COLO668 (cell line): ENCODE measurements at regions not wholly inside any gene's neighbourhood (a gene's known extent, or its start where the extent isn't known, plus 50 kb on each side); places are given as distances from the start of the nearest gene placed in this dataset.
"Not testable (repeated sequence)": the region's sequence is repeated elsewhere in the genome, so short reads cannot be mapped to it uniquely, and the experiment has no call there.

Experiments used
- DNase-seq: peaks from one replicate; lab custom pipeline; 2025; ENCODE audit not compliant: unreplicated experiment; lab: John Stamatoyannopoulos, UW

DNA sequence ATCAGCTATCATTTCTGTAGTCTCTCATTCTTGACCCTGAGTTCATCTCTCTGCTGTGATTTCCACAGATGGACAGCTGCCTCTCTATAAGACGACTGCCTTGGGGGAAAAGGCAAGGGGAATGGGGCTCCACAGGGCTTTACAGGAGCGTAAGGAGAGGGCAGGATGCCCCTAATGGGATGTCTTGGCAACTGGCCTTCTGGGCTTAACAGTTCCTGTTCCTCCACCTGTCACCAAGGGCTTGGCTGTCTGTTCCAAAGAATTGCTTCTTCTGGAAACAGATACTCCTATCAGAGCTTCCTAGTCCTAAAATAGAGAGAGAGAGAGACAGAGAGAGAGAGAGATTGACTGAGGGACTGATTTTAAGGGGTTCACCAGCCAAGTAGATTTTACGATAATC lies 181.9 kb downstream of the TMEM200A start:
- DNase-seq: no peak

GRCh38 chr6:130557481-130558112 lies 191.8 kb downstream of the TMEM200A start:
- DNase-seq: peak; percentile 17

DNA sequence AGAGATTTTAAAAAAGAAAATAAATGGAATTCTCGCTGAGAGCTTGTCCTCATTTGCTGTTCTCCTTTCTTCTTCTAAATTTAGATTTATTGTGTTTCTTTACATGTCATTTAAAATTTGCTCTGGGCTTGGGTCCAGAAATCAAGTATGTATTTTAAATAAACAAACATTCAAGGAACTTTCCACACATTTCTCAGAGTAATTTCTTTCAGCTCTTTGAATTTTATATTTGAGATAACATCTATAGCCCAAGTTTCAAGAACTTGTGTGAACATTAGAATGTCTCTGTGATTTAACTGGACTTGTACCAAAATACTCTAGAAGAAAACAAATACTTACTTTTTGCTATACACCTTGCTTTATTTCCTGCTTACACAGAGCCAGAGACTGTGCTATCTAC lies 192.3 kb downstream of the TMEM200A start:
- no peak for DNase-seq

- no peak for DNase-seq
Measured at GRCh38 chr6:130559166-130559565, 193.3 kb downstream of the TMEM200A start.

DNA sequence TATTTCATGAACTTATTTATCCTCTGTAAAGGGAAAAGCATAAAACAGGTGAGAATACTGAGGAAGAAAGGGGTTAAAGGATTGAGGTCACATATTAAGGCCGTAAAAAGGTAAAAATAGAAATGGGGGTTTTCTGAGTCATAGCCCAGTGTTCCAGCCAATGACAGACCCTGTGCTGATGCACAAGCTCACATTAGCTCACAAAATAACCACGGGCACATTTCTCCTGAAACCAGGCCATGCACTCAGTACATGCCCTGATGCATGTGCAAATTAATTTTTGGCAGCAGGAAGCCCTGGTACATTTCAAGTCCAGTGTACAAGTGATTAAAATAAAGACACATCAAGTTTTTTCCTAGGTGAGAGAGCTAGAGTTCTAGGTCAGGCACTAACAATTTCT lies 194.4 kb downstream of the TMEM200A start:
- no peak for DNase-seq

- not testable (repeated sequence) for DNase-seq
Measured at GRCh38 chr6:130561159-130561558, 195.3 kb downstream of the TMEM200A start.

DNA sequence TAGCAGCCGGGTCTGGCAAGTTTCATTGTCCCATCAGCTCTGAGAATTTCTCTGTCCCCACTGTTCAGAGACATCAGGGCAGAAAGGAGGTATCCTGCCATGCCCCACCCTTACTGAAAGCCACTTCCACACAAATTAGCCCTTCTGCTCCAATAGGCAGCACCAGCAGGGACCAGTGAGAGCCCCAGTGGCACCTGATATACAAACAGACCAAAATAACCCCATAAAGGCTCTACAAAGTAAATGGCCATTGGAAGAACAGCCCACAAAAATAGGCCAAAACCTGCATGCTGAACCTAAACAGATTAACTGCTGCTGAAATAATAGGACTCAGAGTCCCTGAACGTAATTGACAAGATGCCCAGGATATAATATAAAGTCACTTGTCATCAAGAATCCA lies 199.9 kb downstream of the TMEM200A start:
- no peak for DNase-seq

DNA sequence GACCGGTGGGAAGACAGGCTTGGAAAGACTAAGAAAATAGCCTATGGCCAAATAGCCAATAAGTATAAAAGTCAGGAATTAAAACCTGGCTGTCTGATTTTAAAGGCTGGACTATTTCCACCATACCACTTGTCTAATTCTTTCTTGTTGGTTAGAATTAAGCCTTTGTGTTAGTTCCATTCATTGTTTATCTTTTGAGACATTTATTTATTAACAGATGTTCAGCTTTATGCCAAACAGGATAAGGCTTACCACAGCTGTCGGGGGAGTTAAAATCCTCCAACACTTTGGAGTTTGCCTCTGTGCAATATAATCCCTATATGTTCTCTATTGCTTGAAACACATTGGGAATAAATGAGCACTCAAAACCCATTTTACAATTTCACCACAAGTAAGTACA lies 208.3 kb downstream of the TMEM200A start:
- DNase-seq: no peak

DNA sequence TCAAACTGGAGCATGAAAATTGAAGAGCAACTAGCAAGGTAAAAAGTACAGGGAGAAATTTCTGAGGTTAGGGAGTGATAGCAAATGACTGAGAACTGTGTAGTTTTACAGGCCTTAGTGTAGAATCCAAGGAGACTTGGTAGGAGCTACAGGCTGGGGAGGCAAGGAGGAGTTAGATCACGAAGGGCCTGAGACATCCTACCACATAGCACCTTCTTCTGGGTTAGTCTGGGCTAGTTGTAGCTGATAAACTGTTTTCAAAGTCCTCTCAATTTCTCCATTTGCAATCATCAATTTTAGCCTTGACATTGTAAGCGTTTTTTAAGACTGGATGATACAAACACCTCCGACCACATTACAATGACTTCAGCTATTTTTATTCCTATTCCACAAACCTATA lies 209.7 kb downstream of the TMEM200A start:
- no peak for DNase-seq

DNA sequence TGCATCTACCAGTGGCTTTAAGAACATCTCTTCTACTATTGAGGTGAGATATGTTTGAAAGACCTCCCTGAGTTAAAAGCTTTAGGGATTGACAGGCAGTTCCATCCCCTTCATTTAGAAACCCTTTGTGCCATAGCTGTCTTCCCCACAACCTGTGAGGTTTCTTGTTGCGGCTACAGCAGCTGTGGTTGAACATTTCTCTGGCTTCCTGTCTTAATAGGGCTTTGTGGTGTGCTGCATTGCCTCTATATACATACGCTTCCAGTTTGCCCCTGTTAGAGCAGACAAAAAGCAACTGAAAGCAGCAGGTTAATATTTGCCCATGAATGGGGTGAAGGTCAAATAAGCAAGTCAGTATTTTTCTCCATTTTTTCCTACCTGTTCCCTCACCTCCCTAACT lies 210.2 kb downstream of the TMEM200A start:
- DNase-seq: no peak

- DNase-seq: no peak
Measured at GRCh38 chr6:130577178-130577919, 211.5 kb downstream of the TMEM200A start.

GRCh38 chr6:130578713-130579112 lies 212.9 kb downstream of the TMEM200A start:
- DNase-seq: no peak

- DNase-seq: no peak
Measured at GRCh38 chr6:130583268-130583667, 217.5 kb downstream of the TMEM200A start.

GRCh38 chr6:130585587-130585986 lies 219.8 kb downstream of the TMEM200A start:
- DNase-seq: no peak

DNA sequence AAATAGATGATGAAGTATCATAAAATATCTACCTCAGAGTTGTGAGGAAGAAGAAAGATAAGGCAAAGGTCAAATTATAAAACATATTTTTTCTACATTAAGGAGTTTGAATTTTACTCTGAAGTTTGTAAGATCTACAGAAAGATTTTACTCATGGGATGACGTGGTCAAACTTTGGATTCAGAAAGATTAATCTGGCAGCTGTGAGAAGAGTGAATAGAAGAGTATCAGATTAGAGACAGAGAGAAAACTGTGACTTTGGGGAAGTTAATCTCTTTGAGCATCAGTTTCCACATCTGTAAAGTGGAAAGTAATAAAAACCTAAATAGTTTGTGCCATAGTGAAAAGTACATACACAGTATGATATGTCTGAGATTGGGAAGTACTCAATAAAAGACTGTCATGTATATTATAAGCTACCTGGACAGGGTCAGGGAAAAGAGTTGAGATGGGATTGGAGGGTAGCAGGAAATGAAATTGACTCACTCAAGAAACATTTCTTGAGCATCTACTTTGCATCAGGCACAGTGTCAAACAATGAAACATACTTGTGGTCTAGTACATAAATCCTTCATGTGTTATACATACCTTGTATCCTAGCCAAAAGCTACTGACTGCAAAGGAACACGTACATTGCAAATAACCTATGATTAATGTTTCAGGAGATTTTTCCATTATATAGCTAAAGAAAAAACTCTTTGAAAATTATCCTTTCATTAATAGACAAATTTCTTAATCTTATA lies 222.1 kb downstream of the TMEM200A start:
- DNase-seq: no peak

DNA sequence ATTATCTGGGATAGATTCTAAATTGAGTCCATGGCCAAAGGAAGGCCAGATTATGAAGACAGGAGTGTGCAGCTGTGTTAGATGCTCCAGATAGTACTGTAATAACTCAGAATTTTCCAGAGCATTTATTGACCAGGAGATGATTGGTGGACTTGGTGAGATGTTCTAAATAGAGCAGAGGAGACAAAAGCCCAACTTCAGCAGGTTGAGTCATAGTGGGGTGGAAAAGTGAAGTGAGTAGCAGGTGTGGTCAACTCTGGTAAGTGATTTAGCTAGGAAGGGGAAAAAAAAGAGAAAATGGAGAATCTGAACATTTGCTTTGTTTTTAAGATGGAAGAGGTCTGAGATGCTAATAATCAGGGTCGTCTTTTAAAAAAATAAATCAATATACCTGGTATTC lies 227.4 kb downstream of the TMEM200A start:
- no peak for DNase-seq

- DNase-seq: no peak
Measured at GRCh38 chr6:130593948-130594347, 228.1 kb downstream of the TMEM200A start.

GRCh38 chr6:130598021-130598989 lies 228.9 kb upstream of the SMLR1 start:
- no peak for DNase-seq

DNA sequence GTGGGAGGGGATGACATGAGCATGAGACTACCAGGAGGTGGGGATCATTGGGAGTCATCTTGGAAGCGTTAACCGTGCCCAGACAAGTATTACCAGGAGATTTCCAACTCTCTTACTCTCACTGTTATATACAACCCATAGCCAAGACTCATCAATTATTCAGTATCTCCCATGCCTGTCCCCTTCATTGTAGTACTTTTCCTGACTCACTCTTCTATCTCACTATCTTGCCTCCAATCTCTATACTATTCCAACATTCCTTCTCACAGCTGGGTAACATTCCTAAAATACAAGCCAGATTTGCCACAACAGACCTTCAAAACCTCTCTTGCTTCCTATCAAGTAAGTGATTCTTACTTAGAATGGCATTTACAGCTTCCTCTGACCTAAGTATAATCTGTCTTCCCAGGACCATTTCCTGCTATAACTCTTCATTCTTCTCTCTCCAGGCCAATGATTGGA lies 226.3 kb upstream of the SMLR1 start:
- DNase-seq: no peak

- DNase-seq: no peak
Measured at GRCh38 chr6:130602151-130602770, 224.9 kb upstream of the SMLR1 start.
